ENCODE measurements at regions not wholly inside any gene's neighbourhood (a gene's known extent, or its start where the extent isn't known, plus 50 kb on each side); places are given as distances from the start of the nearest gene placed in this dataset.
"Not testable (repeated sequence)": the region's sequence is repeated elsewhere in the genome, so short reads cannot be mapped to it uniquely, and the experiment has no call there.

- Histone ChIP-seq H3F3A (ENCODE audit: insufficient read depth) (no peaks in the 10 kb centered on the region), H3K9ac (no peak overlapping the region)
Observed at GRCh38 chr7:156327916-156328315, 312.7 kb upstream of the RNF32 start.

GRCh38 chr7:156327474-156327873 is 313.1 kb upstream of the RNF32 start:
- Histone ChIP-seq H3K4me2 (ENCODE audit: unreplicated experiment) (no peak overlapping the region), H3K4me1 (ENCODE audit: insufficient read depth) (no peaks in the 10 kb centered on the region), H2AFZ (no peak overlapping the region), H3K27ac (no peak overlapping the region), H3K27me3 (replicated peaks; ENCODE audit: insufficient read depth) (no peaks in the 10 kb centered on the region), H3K36me3 (ENCODE audit: low read depth) (no peaks in the 10 kb centered on the region), H3K9me3 (ENCODE audit: low read depth) (no peaks in the 10 kb centered on the region), H4K20me1 (ENCODE audit: insufficient read depth) (no peaks in the 10 kb centered on the region), H3F3A (ENCODE audit: insufficient read depth) (no peaks in the 10 kb centered on the region), H3K9me2 (ENCODE audit: insufficient read depth) (no peaks in the 10 kb centered on the region), H3K9ac (no peak overlapping the region), H3K79me2 (ENCODE audit: insufficient read depth) (no peaks in the 10 kb centered on the region), H3K4me3 (no peak overlapping the region)
- DNase-seq, result no peak
- in situ Hi-C loops (cut with MboI), result no loop called here
- TF ChIP-seq EZH2 (IDR thresholded peaks at IDR 0.05; ENCODE audit: insufficient read depth, poor library complexity, severe bottlenecking) (no peak), EZH2phosphoT487 (IDR thresholded peaks at IDR 0.05; ENCODE audit: insufficient read depth, low read depth) (no peak)
- 19 to 27% methylated on average over 2 of the region's 2 CpGs for WGBS, 2 experiments (ENCODE audit: low coverage in 1 of 2, low lambda C conversion rate in 2 of 2, missing lambda C conversion rate in 2 of 2)

More at GRCh38 chr7:156327916-156328315, 312.7 kb upstream of the RNF32 start:
- H3K9me3 ChIP-seq (ENCODE audit: low read depth), result no peaks in the 10 kb centered on the region
- no peaks in the 10 kb centered on the region for H3K27me3 ChIP-seq (replicated peaks; ENCODE audit: insufficient read depth)
- no peaks in the 10 kb centered on the region for H3K36me3 ChIP-seq (ENCODE audit: low read depth)
- no peak overlapping the region for H2AFZ ChIP-seq
- no peaks in the 10 kb centered on the region for H3K4me1 ChIP-seq (ENCODE audit: insufficient read depth)
- 12 to 14% methylated on average over 4 of the region's 4 CpGs for WGBS, 2 experiments (ENCODE audit: low coverage in 1 of 2, low lambda C conversion rate in 2 of 2, missing lambda C conversion rate in 2 of 2)
- H3K4me2 ChIP-seq (ENCODE audit: unreplicated experiment), result no peak overlapping the region
- no peak for TF ChIP-seq EZH2phosphoT487 (IDR thresholded peaks at IDR 0.05; ENCODE audit: insufficient read depth, low read depth)
- no peak for TF ChIP-seq EZH2 (IDR thresholded peaks at IDR 0.05; ENCODE audit: insufficient read depth, poor library complexity, severe bottlenecking)
- no peaks in the 10 kb centered on the region for H3K9me2 ChIP-seq (ENCODE audit: insufficient read depth)
- no peak overlapping the region for H3K4me3 ChIP-seq
- no peak for DNase-seq
- no peaks in the 10 kb centered on the region for H3K79me2 ChIP-seq (ENCODE audit: insufficient read depth)
- no peaks in the 10 kb centered on the region for H4K20me1 ChIP-seq (ENCODE audit: insufficient read depth)
- H3K27ac ChIP-seq, result no peak overlapping the region
- in situ Hi-C loops (cut with MboI), result no loop called here

- Histone ChIP-seq H3K9me3 (ENCODE audit: low read depth) (no peaks in the 10 kb centered on the region), H3K36me3 (ENCODE audit: low read depth) (no peaks in the 10 kb centered on the region), H3K79me2 (ENCODE audit: insufficient read depth) (no peaks in the 10 kb centered on the region), H3K27ac (no peak overlapping the region), H3K4me3 (no peak overlapping the region), H3K4me2 (ENCODE audit: unreplicated experiment) (no peak overlapping the region), H3F3A (ENCODE audit: insufficient read depth) (no peaks in the 10 kb centered on the region), H3K27me3 (replicated peaks; ENCODE audit: insufficient read depth) (no peaks in the 10 kb centered on the region), H2AFZ (no peak overlapping the region), H3K9me2 (ENCODE audit: insufficient read depth) (no peaks in the 10 kb centered on the region), H4K20me1 (ENCODE audit: insufficient read depth) (no peaks in the 10 kb centered on the region), H3K4me1 (ENCODE audit: insufficient read depth) (no peaks in the 10 kb centered on the region), H3K9ac (no peak overlapping the region)
- in situ Hi-C loops (cut with MboI), result no loop called here
- no peak for DNase-seq
- 18 to 43% methylated on average over 1 of the region's 1 CpG for WGBS, 2 experiments (ENCODE audit: low coverage in 1 of 2, low lambda C conversion rate in 2 of 2, missing lambda C conversion rate in 2 of 2)
- TF ChIP-seq EZH2phosphoT487 (IDR thresholded peaks at IDR 0.05; ENCODE audit: insufficient read depth, low read depth) (no peak), EZH2 (IDR thresholded peaks at IDR 0.05; ENCODE audit: insufficient read depth, poor library complexity, severe bottlenecking) (no peak)
Observed at GRCh38 chr7:156324201-156324600, 316.4 kb upstream of the RNF32 start.

GRCh38 chr7:156321430-156321829 is 319.1 kb upstream of the RNF32 start:
- H4K20me1 ChIP-seq (ENCODE audit: insufficient read depth); H3K36me3 ChIP-seq (ENCODE audit: low read depth); H3K9ac ChIP-seq; H3K79me2 ChIP-seq (ENCODE audit: insufficient read depth); H3K9me2 ChIP-seq (ENCODE audit: insufficient read depth); H3K27me3 ChIP-seq (replicated peaks; ENCODE audit: insufficient read depth); H2AFZ ChIP-seq; H3K27ac ChIP-seq; H3K9me3 ChIP-seq (ENCODE audit: low read depth); H3K4me3 ChIP-seq; DNase-seq; in situ Hi-C loops (cut with MboI); H3K4me1 ChIP-seq (ENCODE audit: insufficient read depth); H3K4me2 ChIP-seq (ENCODE audit: unreplicated experiment); H3F3A ChIP-seq (ENCODE audit: insufficient read depth): not testable (repeated sequence)
- WGBS, 2 experiments (ENCODE audit: low coverage in 1 of 2, low lambda C conversion rate in 2 of 2, missing lambda C conversion rate in 2 of 2), result 0 to 3% methylated on average over 1 of the region's 1 CpG

GRCh38 chr7:156318926-156319325 is 321.6 kb upstream of the RNF32 start:
- Histone ChIP-seq H3K27ac (no peak overlapping the region), H3K9me2 (ENCODE audit: insufficient read depth) (no peaks in the 10 kb centered on the region), H3K79me2 (ENCODE audit: insufficient read depth) (no peaks in the 10 kb centered on the region), H4K20me1 (ENCODE audit: insufficient read depth) (no peaks in the 10 kb centered on the region), H3K9me3 (ENCODE audit: low read depth) (peaks cover 7% of the 10 kb centered on the region), H2AFZ (no peak overlapping the region), H3K27me3 (replicated peaks; ENCODE audit: insufficient read depth) (no peaks in the 10 kb centered on the region), H3K4me1 (ENCODE audit: insufficient read depth) (no peaks in the 10 kb centered on the region), H3F3A (ENCODE audit: insufficient read depth) (no peaks in the 10 kb centered on the region), H3K36me3 (ENCODE audit: low read depth) (no peaks in the 10 kb centered on the region), H3K9ac (no peak overlapping the region), H3K4me2 (ENCODE audit: unreplicated experiment) (no peak overlapping the region), H3K4me3 (no peak overlapping the region)
- 28 to 29% methylated on average over 11 of the region's 11 CpGs for WGBS, 2 experiments (ENCODE audit: low coverage in 1 of 2, low lambda C conversion rate in 2 of 2, missing lambda C conversion rate in 2 of 2)
- TF ChIP-seq EZH2 (IDR thresholded peaks at IDR 0.05; ENCODE audit: insufficient read depth, poor library complexity, severe bottlenecking) (no peak), EZH2phosphoT487 (IDR thresholded peaks at IDR 0.05; ENCODE audit: insufficient read depth, low read depth) (no peak)
- no peak for DNase-seq
- in situ Hi-C loops (cut with MboI), result no loop called here

Data from GM23248 (cell line).